ENCODE measurements at regions not wholly inside any gene's neighbourhood (a gene's known extent, or its start where the extent isn't known, plus 50 kb on each side); places are given as distances from the start of the nearest gene placed in this dataset.

- H3K4me3 ChIP-seq (ENCODE audit: low read depth, low read length), result no peak overlapping the region
- DNase-seq (ENCODE audit: low read depth), result no peak
- TF ChIP-seq CTCF (conservative IDR thresholded peaks at IDR 0.05; ENCODE audit: low read depth, low read length), result no peak
These were observed 603.7 kb downstream of the CDH9 start for GRCh38 chr5:26434688-26435087.

GRCh38 chr5:26432386-26432785 is 606.0 kb downstream of the CDH9 start:
- no peak for TF ChIP-seq CTCF (conservative IDR thresholded peaks at IDR 0.05; ENCODE audit: low read depth, low read length)
- no peak for DNase-seq (ENCODE audit: low read depth)
- no peak overlapping the region for H3K4me3 ChIP-seq (ENCODE audit: low read depth, low read length)

- no peak for TF ChIP-seq CTCF (conservative IDR thresholded peaks at IDR 0.05; ENCODE audit: low read depth, low read length)
- DNase-seq (ENCODE audit: low read depth), result no peak
- H3K4me3 ChIP-seq (ENCODE audit: low read depth, low read length), result no peak overlapping the region
These were observed 608.1 kb downstream of the CDH9 start for GRCh38 chr5:26430323-26430722.

GRCh38 chr5:26427281-26427680 is 611.1 kb downstream of the CDH9 start:
- no peak for DNase-seq (ENCODE audit: low read depth)
- no peak overlapping the region for H3K4me3 ChIP-seq (ENCODE audit: low read depth, low read length)
- no peak for TF ChIP-seq CTCF (conservative IDR thresholded peaks at IDR 0.05; ENCODE audit: low read depth, low read length)

GRCh38 chr5:26419987-26420386 is 618.4 kb downstream of the CDH9 start:
- no peak for TF ChIP-seq CTCF (conservative IDR thresholded peaks at IDR 0.05; ENCODE audit: low read depth, low read length)
- DNase-seq (ENCODE audit: low read depth), result no peak
- no peak overlapping the region for H3K4me3 ChIP-seq (ENCODE audit: low read depth, low read length)

GRCh38 chr5:26416911-26417310 is 621.5 kb downstream of the CDH9 start:
- no peak for TF ChIP-seq CTCF (conservative IDR thresholded peaks at IDR 0.05; ENCODE audit: low read depth, low read length)
- no peak for DNase-seq (ENCODE audit: low read depth)
- H3K4me3 ChIP-seq (ENCODE audit: low read depth, low read length), result no peak overlapping the region

- TF ChIP-seq CTCF (conservative IDR thresholded peaks at IDR 0.05; ENCODE audit: low read depth, low read length), result no peak
- DNase-seq (ENCODE audit: low read depth), result no peak
- H3K4me3 ChIP-seq (ENCODE audit: low read depth, low read length), result no peak overlapping the region
These were observed 622.2 kb downstream of the CDH9 start for GRCh38 chr5:26415987-26416779.
